C4-2B (cell line): ENCODE measurements at regions not wholly inside any gene's neighbourhood (a gene's known extent, or its start where the extent isn't known, plus 50 kb on each side); places are given as distances from the start of the nearest gene placed in this dataset.

Experiments used
- CTCF ChIP-seq: fragments of 450-650 bp; conservative IDR thresholded peaks from 2 replicates; pipeline ENCODE4 v1.5.1; 2017; ENCODE audit warnings: mild to moderate bottlenecking
- ZFX ChIP-seq: fragments of 450-650 bp; IDR thresholded peaks from 2 replicates; pipeline ENCODE4 v1.6.1; 2017

- no peak for TF ChIP-seq CTCF
- no peak for TF ChIP-seq ZFX
These were observed 124.3 kb downstream of the ETS2 start for GRCh38 chr21:38930066-38930465.
